ENCODE measurements at regions not wholly inside any gene's neighbourhood (a gene's known extent, or its start where the extent isn't known, plus 50 kb on each side); places are given as distances from the start of the nearest gene placed in this dataset.

GRCh38 chr2:12334412-12334966 lies 382.2 kb upstream of the TRIB2 start:
- no peak for TF ChIP-seq CTCF (IDR thresholded peaks at IDR 0.05)
- TF ChIP-seq ZFX (IDR thresholded peaks at IDR 0.05; ENCODE audit: borderline replicate concordance) = no peak

Measured in 22Rv1 (cell line).